GM23248 (cell line): ENCODE measurements at regions not wholly inside any gene's neighbourhood (a gene's known extent, or its start where the extent isn't known, plus 50 kb on each side); places are given as distances from the start of the nearest gene placed in this dataset.
A peak's percentile ranks its signal among the peaks of the same experiment; 100 is the strongest.

ENCODE experiments used
- DNase-seq: peaks from one replicate; pipeline ENCODE4 v3.0.0-alpha.2; 2015
- H2AFZ ChIP-seq: fragments of 200-600 bp; sonication (generic); 2 replicates; pipeline ENCODE4 v1.6.1; 2016; ENCODE audit warnings: antibody characterized with exemption
- H3F3A ChIP-seq: fragments of 200-600 bp; sonication (generic); 2 replicates; pipeline ENCODE4 v1.6.1; 2016; ENCODE audit warnings: mild to moderate bottlenecking, antibody characterized with exemption, mixed run types; ENCODE audit not compliant: insufficient read depth
- H3K27ac ChIP-seq: fragments of 200-600 bp; sonication (generic); 2 replicates; pipeline ENCODE4 v1.5.1; 2016; ENCODE audit warnings: mild to moderate bottlenecking
- H3K27me3 ChIP-seq: fragments of 200-600 bp; sonication (generic); replicated peaks from 2 replicates; pipeline ENCODE4 v1.6.1; 2016; ENCODE audit warnings: mild to moderate bottlenecking; ENCODE audit not compliant: insufficient read depth
- H3K36me3 ChIP-seq: fragments of 200-600 bp; sonication (generic); 2 replicates; pipeline ENCODE4 v1.6.1; 2016; ENCODE audit warnings: low read depth, mild to moderate bottlenecking
- H3K4me1 ChIP-seq: fragments of 200-600 bp; sonication (generic); 2 replicates; pipeline ENCODE4 v1.6.1; 2016; ENCODE audit warnings: mild to moderate bottlenecking; ENCODE audit not compliant: insufficient read depth
- H3K4me2 ChIP-seq: fragments of 200-600 bp; sonication (generic); one replicate; pipeline ENCODE4 v1.6.1; 2016; ENCODE audit warnings: mild to moderate bottlenecking; ENCODE audit not compliant: unreplicated experiment
- H3K4me3 ChIP-seq: fragments of 200-600 bp; sonication (generic); 2 replicates; pipeline ENCODE4 v1.5.1; 2016; ENCODE audit warnings: mild to moderate bottlenecking
- H3K79me2 ChIP-seq: fragments of 200-600 bp; sonication (generic); 2 replicates; pipeline ENCODE4 v1.6.1; 2016; ENCODE audit warnings: mild to moderate bottlenecking; ENCODE audit not compliant: insufficient read depth
- H3K9ac ChIP-seq: fragments of 200-600 bp; sonication (generic); 2 replicates; pipeline ENCODE4 v1.6.1; 2016; ENCODE audit warnings: mild to moderate bottlenecking
- H3K9me2 ChIP-seq: fragments of 200-600 bp; sonication (generic); 2 replicates; pipeline ENCODE4 v1.6.1; 2016; ENCODE audit warnings: mixed run types, mild to moderate bottlenecking, moderate library complexity; ENCODE audit not compliant: insufficient read depth
- H3K9me3 ChIP-seq: fragments of 200-600 bp; sonication (generic); one replicate; pipeline ENCODE4 v1.6.1; 2017; ENCODE audit warnings: low read depth
- H4K20me1 ChIP-seq: fragments of 200-600 bp; sonication (generic); 2 replicates; pipeline ENCODE4 v1.6.0; 2016; ENCODE audit not compliant: insufficient read depth
- EZH2 ChIP-seq: fragments of 200-600 bp; sonication (generic); IDR thresholded peaks from 2 replicates; pipeline ENCODE4 v1.6.1; 2018; ENCODE audit warnings: antibody characterized with exemption, mild to moderate bottlenecking; ENCODE audit not compliant: insufficient read depth, poor library complexity, severe bottlenecking
- EZH2phosphoT487 ChIP-seq: fragments of 200-600 bp; sonication (generic); IDR thresholded peaks from 2 replicates; pipeline ENCODE4 v1.6.1; 2018; ENCODE audit warnings: antibody characterized with exemption, moderate library complexity, mild to moderate bottlenecking, low read depth; ENCODE audit not compliant: insufficient read depth
- WGBS, 2 experiments: methylation state at CpG; one replicate each; pipeline ENCODE4 v1.1.6; 2015 to 2017; ENCODE audit warnings: low lambda C conversion rate in 2 of 2, low coverage in 1 of 2; ENCODE audit errors: missing lambda C conversion rate in 2 of 2; 5-methylcytosine and 5-hydroxymethylcytosine counted together
- in situ Hi-C: fragments of 300-500 bp; cut with MboI; formaldehyde crosslinking; loops from 2 replicates; pipeline ENCODE4 v1.15.0; 2020

DNA sequence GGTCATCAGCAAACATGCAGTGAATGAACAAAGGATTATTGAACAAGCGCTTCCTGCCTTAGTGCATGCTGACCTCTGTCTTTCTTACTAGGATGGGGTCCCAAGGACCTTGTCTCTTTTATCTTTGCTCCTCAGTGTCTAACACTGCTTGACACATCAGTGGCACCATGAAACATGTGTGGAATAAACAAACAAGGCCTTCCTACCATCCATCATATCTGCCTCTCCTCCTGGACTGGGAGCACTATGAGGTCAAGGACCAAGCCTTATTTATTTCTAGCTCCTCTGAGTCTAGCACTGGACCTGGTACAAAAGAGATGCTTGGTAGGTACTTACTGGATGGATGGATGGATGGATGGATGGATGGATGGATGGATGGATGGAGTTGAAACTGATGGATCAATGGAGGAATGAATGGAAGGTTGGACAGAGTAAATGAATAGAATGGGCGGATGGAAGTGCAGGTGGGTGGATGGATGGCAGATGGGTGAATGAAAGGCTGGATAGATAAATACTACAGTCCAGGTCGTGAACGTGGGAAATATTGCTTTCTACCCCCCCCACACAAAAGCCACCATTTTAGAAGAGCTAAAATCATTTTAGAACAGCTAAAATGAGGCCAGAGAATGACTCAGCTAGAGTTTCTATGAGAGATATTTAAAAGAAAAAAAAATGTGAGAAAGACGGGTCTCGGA is 104.1 kb upstream of the PTPN1 start:
- TF ChIP-seq EZH2phosphoT487 (no peak), EZH2 (no peak)
- 94 to 96% methylated on average over 6 of the region's 6 CpGs for WGBS, 2 experiments

GRCh38 chr20:50406610-50407136 is 103.5 kb upstream of the PTPN1 start:
- H3K27me3 ChIP-seq, result no peaks in the 10 kb centered on the region
- H3K79me2 ChIP-seq, result no peaks in the 10 kb centered on the region
- 89 to 92% methylated on average over 9 of the region's 9 CpGs for WGBS, 2 experiments
- TF ChIP-seq EZH2phosphoT487, result no peak
- TF ChIP-seq EZH2, result no peak
- H3K36me3 ChIP-seq, result no peaks in the 10 kb centered on the region
- H3K9me2 ChIP-seq, result no peaks in the 10 kb centered on the region
- in situ Hi-C loops, result no loop called here
- H3F3A ChIP-seq, result no peaks in the 10 kb centered on the region
- no peaks in the 10 kb centered on the region for H3K4me1 ChIP-seq
- H4K20me1 ChIP-seq, result no peaks in the 10 kb centered on the region
- DNase-seq, result no peak
- no peak overlapping the region for H3K9ac ChIP-seq
- no peaks in the 10 kb centered on the region for H3K9me3 ChIP-seq
- H2AFZ ChIP-seq, result no peak overlapping the region
- H3K4me3 ChIP-seq, result no peak overlapping the region
- no peak overlapping the region for H3K4me2 ChIP-seq
- H3K27ac ChIP-seq, result no peak overlapping the region

More for the DNA sequence above, 104.1 kb upstream of the PTPN1 start:
- Histone ChIP-seq H3K9ac (no peak overlapping the region), H2AFZ (no peak overlapping the region), H3K9me2 (no peaks in the 10 kb centered on the region), H4K20me1 (no peaks in the 10 kb centered on the region), H3K4me1 (no peaks in the 10 kb centered on the region), H3F3A (no peaks in the 10 kb centered on the region), H3K36me3 (no peaks in the 10 kb centered on the region), H3K4me3 (no peak overlapping the region), H3K79me2 (no peaks in the 10 kb centered on the region), H3K9me3 (no peaks in the 10 kb centered on the region), H3K4me2 (no peak overlapping the region), H3K27me3 (no peaks in the 10 kb centered on the region), H3K27ac (no peak overlapping the region)
- no peak for DNase-seq
- in situ Hi-C loops, result no loop called here

- Histone ChIP-seq H3K4me1 (no peaks in the 10 kb centered on the region), H3K36me3 (no peaks in the 10 kb centered on the region), H2AFZ (no peak overlapping the region), H3K4me3 (no peak overlapping the region), H3K9me3 (no peaks in the 10 kb centered on the region), H3K27me3 (no peaks in the 10 kb centered on the region), H3F3A (no peaks in the 10 kb centered on the region), H3K9me2 (no peaks in the 10 kb centered on the region), H4K20me1 (no peaks in the 10 kb centered on the region), H3K4me2 (no peak overlapping the region), H3K27ac (no peak overlapping the region), H3K79me2 (no peaks in the 10 kb centered on the region), H3K9ac (no peak overlapping the region)
- no peak for DNase-seq
- in situ Hi-C loops, result no loop called here
- WGBS, 2 experiments, result 75% methylated on average over 13 to 15 of the region's 15 CpGs
- TF ChIP-seq EZH2 (no peak), EZH2phosphoT487 (no peak)
Measured at GRCh38 chr20:50408526-50409364, 101.4 kb upstream of the PTPN1 start.

DNA sequence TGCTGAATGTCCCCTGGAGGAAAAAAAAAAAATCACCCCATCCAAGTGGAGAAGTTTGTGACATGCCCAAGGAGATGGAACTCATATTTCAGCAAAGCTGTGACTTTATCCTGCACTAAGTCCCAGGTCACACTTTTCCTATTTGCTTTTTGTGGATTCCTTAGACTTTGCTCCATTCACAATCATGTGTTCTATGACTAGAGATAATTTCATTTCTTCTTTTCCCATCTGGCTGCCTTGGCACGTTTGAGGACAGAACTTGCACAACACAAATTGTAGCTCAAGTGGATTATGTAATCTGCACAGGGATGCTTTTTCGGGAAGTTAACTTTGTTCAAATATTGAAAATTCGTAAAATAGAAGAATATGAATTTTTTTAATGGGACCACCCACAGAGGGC is 100.7 kb upstream of the PTPN1 start:
- no peaks in the 10 kb centered on the region for H3K4me1 ChIP-seq
- H3K9ac ChIP-seq, result no peak overlapping the region
- H3K27me3 ChIP-seq, result no peaks in the 10 kb centered on the region
- peak; percentile 55 for DNase-seq
- H3F3A ChIP-seq, result no peaks in the 10 kb centered on the region
- in situ Hi-C loops, result no loop called here
- H2AFZ ChIP-seq, result no peak overlapping the region
- no peak for TF ChIP-seq EZH2phosphoT487
- no peak for TF ChIP-seq EZH2
- H3K9me3 ChIP-seq, result no peaks in the 10 kb centered on the region
- no peak overlapping the region for H3K27ac ChIP-seq
- H3K4me3 ChIP-seq, result no peak overlapping the region
- 12 to 15% methylated on average over 3 of the region's 3 CpGs for WGBS, 2 experiments
- H4K20me1 ChIP-seq, result no peaks in the 10 kb centered on the region
- no peaks in the 10 kb centered on the region for H3K36me3 ChIP-seq
- H3K79me2 ChIP-seq, result no peaks in the 10 kb centered on the region
- no peak overlapping the region for H3K4me2 ChIP-seq
- H3K9me2 ChIP-seq, result no peaks in the 10 kb centered on the region
